ENCODE measurements at regions not wholly inside any gene's neighbourhood (a gene's known extent, or its start where the extent isn't known, plus 50 kb on each side); places are given as distances from the start of the nearest gene placed in this dataset.
"Not testable (repeated sequence)": the region's sequence is repeated elsewhere in the genome, so short reads cannot be mapped to it uniquely, and the experiment has no call there.

DNA sequence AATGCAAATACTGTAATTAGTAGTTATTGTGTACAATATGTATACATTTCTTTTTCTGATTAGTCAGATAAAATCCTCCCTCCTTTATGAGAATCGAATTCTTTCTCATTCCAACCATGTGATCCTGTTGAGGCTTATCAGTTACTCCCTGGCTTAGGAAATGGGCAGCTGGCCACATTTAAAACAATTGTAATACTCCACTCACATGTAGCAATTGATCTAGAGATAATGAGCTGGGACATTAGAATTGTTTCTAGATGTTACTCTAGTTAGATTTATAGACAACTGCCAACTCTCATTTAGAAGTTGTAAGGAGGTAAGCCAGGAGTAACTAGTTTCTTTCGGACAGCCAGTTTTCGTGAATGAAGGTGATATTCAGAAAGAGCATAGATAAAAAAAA, 859.3 kb upstream of the AADAT start:
- DNase-seq = no peak

DNA sequence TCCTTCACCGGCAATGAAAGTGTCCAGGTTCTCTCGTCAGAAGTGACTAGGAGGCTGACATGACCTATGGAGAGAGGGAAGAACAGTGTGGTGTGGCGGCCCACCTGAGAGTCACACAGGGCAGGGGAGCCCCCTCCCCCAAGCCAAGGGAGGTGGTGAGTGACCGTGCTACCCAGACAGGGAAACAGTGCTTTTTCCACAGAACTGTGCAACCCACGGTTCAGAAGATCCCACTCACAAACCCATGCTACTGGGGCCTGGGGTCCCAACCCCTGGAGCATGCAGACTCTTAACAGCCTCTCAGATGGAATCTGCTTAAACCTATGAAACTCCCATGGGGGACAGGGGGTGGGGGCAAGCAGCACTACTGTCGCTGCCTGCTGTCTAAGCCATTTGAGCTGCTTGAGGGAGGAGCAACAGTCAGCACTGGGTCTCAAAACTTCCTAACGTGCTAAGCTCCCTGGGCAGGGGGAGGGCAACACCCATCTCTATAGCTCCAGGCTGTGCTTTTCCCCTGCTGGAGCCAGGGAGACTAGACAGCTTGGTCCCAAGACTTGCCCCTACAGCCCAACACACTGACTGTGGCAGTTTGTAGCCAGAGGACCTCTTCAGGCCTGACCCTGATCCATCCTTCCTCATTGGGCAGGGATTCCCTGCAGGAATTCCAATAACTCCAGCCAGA, 850.4 kb upstream of the AADAT start:
- DNase-seq = no peak

DNA sequence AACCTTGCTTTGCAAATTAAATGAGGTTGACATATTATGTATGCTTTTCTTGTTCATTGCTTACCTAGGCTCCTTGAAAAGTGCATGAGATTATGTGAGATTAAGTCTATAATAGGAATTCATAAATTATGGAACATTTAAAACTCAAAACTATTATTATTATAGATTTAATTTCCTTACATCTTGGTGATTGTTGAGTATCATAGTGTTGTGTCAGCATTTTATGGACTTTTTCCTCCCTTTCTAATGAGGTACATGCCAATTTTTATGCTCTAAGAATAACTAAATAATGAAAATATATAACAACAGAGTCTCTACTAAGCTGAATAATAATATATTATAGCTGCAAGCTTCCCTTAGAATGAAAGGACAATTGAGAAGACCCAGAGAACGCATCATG, 848.8 kb upstream of the AADAT start:
- DNase-seq = no peak

DNA sequence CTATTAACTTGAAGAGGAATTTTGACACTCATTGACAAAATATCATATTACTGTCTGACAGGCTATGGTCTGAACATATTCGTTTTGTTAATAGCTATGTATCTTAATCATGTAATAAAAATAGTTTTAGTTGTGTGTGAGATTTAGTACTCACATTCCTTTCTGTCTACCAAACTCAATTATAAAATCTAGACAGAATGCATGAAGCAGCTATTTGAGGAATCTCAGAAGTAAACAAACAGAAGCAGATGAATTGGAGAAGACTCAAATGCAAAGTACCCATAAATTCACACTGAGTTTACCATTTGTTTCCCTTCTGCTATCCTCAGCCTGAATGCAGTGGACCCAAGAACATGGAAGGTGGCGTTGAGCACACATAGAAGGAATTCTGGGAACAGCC, 841.6 kb upstream of the AADAT start:
- DNase-seq = no peak

DNA sequence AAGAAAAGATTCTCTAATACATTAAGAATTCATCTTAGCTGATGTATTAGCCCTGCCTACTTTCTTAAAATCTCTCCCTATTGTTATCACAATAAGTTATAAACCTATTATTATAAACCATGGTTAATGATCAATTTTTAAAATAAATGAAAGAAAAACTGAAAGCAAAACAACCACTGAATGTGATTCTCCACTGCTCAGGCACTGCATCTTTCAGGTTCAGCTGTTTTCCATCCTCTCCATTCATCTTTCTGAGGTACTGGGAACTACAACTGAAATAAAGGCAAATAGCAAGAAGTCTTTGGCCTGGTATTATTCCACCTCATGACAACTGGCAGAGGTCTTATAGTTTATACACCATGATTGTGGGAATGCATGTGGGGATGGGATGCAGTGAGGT, 798.9 kb upstream of the AADAT start:
- no peak for DNase-seq

DNA sequence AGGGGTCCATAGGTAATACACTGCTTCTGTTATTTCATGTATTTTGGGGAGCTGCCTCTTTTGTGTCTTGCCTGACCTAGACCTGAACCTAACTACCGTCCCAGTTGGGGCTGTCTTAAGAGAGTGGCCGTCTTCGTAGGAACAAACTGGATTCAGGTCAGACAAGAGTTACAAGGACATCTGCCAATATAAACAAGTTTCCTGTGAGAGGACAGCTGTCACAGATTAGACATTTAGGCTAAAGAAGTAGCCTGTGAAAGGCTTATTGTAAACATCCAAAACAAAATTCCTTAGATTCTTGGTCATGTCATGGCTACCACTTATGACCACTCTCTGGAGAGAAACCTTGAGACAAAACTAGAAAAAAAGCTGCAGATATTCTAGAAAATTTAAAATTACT, 797.6 kb upstream of the AADAT start:
- DNase-seq = no peak

DNA sequence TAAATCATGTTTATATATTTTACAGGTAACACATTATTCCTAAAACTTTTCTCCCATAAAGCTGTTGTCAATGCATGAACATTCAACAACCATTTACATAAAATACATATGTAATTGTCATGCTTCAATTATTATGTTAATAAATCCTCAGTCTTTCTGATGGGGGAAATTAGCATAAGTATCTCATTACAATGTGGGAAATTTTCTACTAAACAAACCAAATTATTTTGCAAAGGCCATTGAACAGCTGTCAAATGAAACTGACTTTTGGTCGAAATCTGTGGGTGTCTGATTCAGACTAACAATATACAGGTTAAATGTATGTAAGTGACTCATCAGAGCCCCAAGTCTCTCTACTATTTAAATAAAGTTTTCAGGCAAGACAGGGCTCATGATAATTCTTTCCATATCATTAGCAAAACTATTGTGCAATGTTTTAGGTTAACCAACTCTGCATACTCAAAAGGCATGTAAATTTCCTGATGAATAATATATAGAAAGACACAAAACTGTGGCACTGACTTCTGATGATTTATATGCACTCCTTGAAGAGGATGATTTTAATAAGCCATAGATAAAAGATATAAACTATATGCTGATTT, 795.3 kb upstream of the AADAT start:
- no peak for DNase-seq

DNA sequence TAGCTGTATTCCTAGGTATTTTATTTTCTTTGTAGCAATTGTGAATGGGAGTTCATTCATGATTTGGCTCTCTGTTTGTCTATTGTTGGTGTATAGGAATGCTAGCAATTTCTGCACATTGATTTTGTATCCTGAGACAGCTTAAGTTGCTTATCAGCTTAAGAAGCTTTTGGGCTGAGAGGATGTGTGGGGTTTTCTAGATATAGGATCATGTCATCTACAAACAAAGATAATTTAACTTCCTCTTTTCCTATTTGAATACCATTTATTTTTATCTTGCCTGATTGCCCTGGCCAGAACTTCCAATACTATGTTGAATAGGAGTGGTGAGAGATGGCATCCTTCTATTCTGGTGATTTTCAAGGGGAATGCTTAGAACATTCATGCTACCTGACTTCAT, 791.9 kb upstream of the AADAT start:
- not testable (repeated sequence) for DNase-seq

DNA sequence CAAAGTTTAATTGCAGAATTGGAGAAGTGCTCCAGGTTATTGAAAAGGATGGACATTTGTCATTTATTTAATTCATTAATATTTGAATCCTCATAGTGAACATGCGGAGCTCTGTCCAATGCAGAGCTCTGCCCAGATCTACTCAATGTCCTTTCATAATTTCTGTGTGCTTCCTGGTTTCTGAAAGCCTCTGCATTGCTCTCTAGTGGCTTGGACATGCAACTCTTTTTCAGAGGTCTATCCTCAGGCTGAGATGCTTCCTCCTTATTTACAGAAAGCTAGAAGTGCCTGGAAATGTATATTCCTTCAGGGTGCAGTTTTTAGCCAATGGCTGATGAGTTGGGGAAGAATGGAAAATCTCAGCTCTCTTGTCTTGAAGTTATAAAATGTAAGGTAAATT, 786.1 kb upstream of the AADAT start:
- DNase-seq = no peak

DNA sequence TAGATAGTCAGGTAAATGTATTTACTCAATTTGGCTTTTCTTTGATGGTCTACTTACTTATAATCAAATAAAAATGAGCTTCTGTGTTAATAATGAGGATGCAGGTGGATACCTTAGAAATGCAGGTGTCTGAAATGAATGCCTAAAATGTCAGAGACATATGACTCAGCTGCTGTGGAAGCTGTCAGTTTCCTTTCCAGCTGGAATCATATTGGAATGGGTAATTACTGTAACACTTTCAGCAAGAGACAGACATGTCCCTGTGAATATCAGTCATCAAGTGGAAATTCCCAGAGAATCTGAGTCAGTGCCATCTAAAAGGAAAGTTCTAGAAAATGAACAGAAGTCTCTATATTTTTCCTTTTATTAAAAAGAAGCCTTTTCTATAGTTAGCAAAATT, 783.0 kb upstream of the AADAT start:
- no peak for DNase-seq

DNA sequence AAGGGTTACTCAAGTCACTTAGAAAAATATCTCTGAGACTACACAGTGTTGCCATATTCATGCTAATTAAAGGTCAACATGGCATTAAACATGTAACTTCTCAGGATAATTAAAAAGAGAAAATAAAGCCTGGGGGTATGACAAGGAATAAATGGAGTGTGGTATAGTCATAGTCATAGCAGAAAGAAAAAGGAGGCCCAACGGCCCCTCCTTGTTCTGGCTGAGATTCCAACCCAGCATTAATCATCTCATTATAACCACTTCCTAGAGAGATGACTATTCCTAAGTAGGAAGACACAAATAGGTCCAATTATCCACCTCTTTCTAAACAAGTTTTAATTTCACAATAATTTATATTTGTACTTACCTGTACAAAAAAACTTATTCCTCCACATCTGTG, 778.4 kb upstream of the AADAT start:
- no peak for DNase-seq

DNA sequence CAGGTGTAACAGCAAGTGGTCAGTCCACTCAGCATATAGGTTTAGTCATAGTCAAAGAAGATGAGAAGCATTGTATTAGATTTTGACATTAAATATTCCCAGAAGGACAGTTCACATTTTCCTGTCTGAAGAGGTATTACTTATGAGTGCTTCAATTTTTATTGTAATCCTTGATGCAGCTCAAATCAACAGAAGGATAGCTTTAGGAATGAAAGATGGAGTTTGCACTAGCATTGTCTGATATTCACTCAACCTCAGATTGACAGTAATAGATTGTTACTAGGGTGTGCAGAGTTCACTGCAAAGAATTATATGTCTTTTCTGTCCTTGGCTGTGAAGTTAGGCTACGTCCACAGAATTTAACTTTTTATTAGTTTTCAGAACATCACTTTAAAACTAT, 764.3 kb upstream of the AADAT start:
- DNase-seq = no peak

DNA sequence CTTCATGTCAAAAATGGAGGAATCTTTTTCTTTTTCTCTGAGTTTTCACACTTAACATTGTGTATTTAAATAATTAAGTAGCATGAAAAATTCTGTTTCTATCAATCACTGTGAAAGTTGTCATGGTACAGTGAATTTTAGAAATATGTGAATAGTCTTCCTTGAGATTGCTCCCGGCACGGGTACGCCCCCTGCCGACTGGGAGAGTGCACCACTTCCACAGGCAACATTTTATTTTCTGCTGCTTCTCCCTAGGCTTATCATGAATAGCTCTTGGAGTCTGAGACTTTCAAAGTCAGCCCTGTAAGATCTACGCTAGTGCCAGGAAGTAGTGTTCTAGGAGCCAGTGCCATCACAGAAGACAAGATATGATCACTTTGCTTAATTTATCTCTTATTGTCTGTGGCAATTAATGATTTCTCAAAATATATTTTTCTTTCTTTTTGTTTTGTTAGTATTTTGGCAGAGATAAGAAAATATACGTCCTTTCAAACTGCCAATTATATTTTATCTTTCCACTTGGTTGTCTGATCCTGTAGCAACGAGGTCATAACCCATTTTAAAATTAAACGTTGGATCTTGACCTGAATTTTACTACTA, 763.8 kb upstream of the AADAT start:
- DNase-seq = peak; percentile 34

DNA sequence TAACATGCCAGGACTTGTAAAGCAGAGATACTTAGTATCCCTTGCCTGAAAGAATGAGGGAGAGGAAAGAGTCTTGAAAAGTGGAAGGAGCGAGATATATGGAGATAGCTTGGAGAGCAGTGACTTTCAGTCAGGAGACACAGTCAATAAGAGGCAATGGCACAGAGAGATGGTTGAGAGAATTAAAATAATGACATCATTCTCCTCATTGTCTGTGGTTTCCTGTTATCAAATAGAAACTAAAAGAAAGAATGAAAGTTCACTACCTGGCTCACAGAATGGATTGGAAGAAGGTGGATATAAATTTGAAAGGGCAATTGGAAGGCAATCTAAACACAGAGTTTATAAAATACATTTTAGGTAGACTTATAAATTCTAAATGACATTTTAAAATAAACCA, 760.2 kb upstream of the AADAT start:
- DNase-seq = no peak

DNA sequence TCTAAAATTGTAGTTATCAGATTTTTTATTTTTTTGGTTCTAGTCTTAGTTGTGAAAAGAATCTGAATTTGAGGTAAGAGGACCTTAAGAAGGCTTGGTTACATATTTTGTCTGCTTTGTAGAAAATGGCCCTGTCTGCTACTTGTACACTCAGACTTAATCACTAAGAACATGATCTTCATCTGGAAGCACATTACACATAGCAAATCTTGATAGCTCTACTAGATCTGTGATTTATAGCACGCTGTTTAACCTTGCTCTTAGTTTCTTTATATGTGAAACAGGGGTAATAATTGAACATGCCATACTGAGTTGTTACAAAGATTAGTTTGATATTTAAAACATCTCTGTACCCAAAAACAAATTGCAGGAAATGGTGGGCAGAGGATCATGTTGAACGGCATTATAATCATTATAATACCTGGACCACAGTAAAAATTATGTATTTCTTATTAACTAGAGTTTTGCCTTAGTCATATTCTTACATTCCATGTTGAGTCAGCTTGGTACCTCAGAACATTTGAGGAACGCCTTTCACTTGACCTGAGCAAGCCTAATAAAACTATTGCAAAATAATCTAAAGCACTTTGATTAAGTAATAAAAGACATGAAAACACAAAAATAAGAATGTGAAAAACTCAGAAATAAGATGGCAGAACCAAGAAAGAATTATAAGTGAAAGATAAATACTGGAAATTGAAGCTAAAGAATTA, 738.0 kb upstream of the AADAT start:
- no peak for DNase-seq

DNA sequence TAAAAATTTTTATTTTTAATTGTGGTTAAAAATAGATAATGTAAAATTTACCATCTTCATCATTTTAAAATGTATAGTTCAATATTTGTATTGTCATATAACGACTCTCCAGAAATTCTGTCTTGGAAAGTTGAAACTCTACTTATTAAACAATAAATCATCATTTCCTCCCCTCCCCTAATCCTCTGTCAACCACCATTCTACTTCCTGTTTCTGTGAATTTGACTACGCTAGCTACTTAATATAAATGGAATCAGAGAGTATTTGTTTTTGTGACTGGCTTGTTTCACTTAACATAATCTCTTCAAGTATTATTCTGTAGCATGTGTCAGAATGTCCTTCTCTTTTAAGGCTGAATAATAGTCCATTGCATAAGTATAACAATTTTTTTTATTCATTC, 729.0 kb upstream of the AADAT start:
- no peak for DNase-seq

DNA sequence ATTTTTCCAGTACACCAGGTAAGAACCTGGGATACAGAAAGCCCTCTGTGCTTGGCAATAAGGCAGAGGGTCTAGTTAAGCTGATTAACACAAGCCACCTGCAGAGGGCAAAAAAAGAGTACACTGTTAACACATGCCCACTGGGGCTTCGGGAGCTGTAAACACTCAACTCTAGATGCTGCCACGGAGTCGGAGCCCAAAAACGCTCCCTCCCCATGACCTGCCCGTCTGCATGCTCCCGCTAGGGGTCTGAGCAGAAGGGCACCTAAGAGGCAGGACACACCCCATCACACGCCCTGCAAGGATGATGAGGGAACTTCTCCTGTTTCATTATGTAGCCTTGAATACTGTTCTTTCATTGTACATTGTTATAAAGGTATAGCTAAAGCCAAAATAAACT, 715.6 kb upstream of the AADAT start:
- DNase-seq = no peak

DNA sequence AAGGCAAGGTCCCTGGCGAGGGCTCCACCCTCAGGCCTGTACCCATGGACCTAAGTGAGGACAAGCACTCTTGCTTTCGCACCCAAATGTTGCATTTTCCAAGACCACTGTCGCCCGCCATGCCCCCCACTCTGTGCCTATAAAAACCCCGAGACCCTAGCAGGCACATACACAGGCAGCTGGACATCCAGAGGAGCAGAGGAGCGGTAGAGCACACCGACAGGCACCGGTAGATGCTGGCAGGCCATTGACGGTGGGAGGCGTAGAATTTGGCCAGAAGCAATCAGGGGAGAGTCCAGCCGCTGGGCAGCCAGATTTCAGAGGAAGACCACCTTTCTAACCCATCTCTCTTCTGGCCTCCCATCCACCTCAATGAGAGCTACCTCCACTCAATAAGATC, 715.2 kb upstream of the AADAT start:
- DNase-seq = no peak

DNA sequence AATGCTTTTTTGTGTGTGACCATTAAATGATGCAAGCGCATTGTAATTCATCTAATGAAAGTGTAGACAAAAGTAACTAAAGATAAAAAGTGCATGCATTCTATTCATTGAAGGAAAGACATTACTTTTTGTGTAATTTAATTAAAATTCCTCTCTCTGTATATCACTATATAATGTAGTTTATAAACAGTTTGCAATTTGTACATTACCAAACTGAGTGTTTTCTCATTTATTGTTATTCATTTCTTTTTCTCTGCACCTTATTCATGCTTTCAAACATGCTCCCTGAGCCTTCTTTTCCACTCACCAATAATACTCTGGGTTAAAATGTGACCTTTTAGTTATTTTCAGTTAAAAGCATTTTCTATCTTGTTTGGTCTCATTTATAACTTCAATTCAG, 713.7 kb upstream of the AADAT start:
- DNase-seq = no peak

DNA sequence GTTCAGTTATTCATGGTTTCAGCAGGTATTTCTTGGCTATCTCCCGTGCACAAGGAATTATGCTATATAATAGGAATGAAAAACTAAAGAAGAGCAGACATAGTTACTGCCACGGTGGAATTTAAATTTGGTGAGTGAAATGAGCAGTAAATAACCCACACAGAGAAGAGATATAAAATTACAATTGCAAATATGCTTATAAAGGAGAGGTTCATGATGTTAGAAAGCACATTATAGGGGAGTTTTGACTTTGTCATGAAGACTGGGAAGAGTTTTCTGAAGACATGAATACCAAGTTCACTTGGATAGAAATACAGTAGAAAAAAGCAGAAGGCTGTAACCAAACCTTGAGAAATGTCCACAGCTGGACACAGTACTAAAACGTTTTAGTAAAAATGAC, 712.0 kb upstream of the AADAT start:
- DNase-seq = no peak

DNA sequence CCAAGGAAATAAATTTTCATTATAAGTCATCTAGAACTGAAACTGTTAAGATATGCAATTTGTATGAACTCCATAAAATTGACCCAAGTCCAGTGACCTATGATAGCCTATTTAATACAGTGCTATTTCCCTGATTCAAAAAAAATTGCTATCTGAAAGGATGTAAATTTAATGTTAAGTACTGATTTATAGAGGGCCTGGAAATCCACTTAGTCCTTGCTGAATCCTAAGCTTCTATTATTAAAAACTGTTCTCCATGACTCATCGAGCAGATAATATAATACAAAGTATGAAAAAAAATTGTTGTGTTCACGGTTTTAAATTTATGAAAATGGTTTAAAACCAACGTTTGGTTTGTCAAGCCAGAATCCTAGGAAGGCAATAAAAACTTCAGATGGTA, 704.8 kb upstream of the AADAT start:
- no peak for DNase-seq

DNA sequence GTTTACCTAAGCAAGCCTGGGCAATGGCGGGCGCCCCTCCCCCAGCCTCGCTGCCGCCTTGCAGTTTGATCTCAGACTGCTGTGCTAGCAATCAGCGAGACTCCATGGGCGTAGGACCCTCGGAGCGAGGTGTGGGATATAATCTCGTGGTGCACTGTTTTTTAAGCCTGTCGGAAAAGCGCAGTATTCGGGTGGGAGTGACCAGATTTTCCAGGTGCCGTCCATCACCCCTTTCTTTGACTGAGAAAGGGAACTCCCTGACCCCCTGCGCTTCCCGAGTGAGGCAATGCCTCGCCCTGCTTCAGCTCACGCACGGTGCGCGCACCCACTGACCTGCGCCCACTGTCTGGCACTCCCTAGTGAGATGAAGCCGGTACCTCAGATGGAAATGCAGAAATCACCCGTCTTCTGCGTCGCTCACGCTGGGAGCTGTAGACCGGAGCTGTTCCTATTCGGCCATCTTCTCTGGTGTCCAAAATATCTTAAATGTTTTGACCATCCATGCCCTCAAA, 698.8 kb upstream of the AADAT start:
- DNase-seq = not testable (repeated sequence)

DNA sequence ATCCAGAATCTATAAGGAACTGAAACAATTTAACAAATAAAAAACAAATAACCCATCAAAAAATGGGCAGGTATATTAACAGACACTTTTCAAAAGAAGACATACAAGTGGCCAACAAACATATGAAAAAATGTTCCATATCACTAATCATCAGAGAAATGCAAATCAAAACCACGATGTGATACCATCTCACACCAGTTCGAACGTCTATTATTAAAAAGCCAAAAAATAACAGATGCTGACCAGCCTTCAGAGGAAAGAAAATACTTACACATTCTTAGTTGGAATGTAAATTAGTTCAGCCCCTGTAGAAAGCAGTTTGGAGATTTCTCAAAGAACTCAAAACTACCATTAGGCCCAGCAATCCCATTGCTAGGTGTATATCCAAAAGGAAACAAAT, 687.9 kb upstream of the AADAT start:
- DNase-seq = no peak

DNA sequence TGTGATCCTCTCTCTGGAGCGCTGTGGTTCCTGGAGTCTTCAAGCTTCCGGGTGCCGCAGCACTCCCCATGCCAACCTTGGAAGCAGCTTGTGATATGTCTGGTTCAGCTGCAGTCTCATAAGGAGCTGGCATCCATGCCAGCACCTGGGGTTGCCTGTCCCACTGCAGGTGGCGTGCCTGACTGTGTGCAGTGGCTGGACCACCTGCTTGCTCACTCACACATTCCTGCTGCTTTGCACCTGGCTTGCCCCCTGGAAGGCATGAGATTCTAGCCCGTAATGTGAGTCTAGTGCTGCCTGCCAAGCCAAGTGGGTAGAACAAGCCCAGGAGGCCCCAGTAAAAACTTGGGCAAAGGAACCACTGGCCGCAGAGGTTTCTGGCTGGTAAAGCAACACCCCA, 687.2 kb upstream of the AADAT start:
- DNase-seq = no peak

Measured in activated CD4-positive, alpha-beta T cell treated with anti-CD3 and anti-CD28 coated beads, Interleukin-2, Interleukin-6, amounts not matched to agents 100 ng/mL and 50 ng/mL, durations not matched to agents 16 hours and 8 hours (primary cell).